IMR-90 (cell line): ENCODE measurements at regions not wholly inside any gene's neighbourhood (a gene's known extent, or its start where the extent isn't known, plus 50 kb on each side); places are given as distances from the start of the nearest gene placed in this dataset.
A peak's percentile ranks its signal among the peaks of the same experiment; 100 is the strongest.

ENCODE experiments used
- ATAC-seq: fragments of 200-7000 bp; cut with Tn5 transposase; 2 replicates; pipeline ENCODE4 v1.9.1; 2020; ENCODE audit warnings: low read depth, mild to moderate bottlenecking, moderate library complexity
- BruUV-seq: library from RNA; stranded (reverse); fragments of 400-500 nt; replicated peaks from 2 replicates; lab custom pipeline; 2021; lab: Mats Ljungman, UMichigan
- CTCF ChIA-PET: fragments of 300-600 bp; formaldehyde crosslinking; extraction: SDS; loops from one replicate; lab custom pipeline; 2021; ENCODE audit warnings: antibody characterized with exemption; lab: Yijun Ruan, JAX
- POLR2A ChIA-PET: fragments of 300-600 bp; sonication (Branson Sonifier 250); formaldehyde crosslinking; loops from one replicate; lab custom pipeline; 2022; ENCODE audit warnings: antibody characterized with exemption; ENCODE audit not compliant: unreplicated experiment; lab: Charles Lee
- DNase-seq: peaks from one replicate; pipeline ENCODE4 v3.0.0; 2013
- H2AFZ ChIP-seq: replicated peaks from 2 replicates; pipeline ENCODE3; 2013; ENCODE audit warnings: low read length, mild to moderate bottlenecking; ENCODE audit not compliant: poor library complexity
- H2AK5ac ChIP-seq: 2 replicates; pipeline ENCODE4 v1.6.1; 2013; ENCODE audit warnings: low read depth, low read length, inconsistent platforms
- H2AK9ac ChIP-seq: replicated peaks from 2 replicates; pipeline ENCODE3; 2013; ENCODE audit warnings: mild to moderate bottlenecking, low read depth, low read length, moderate library complexity; ENCODE audit not compliant: poor library complexity
- H2BK120ac ChIP-seq: 2 replicates; pipeline ENCODE4 v1.6.1; 2013; ENCODE audit warnings: low read depth, low read length, inconsistent platforms
- H2BK15ac ChIP-seq: 3 replicates; pipeline ENCODE4 v1.6.1; 2013; ENCODE audit warnings: low read depth, low read length, inconsistent platforms
- H2BK20ac ChIP-seq: 2 replicates; pipeline ENCODE4 v1.6.1; 2013; ENCODE audit warnings: low read depth, mild to moderate bottlenecking, inconsistent platforms, low read length, moderate library complexity
- H2BK5ac ChIP-seq: 2 replicates; pipeline ENCODE4 v1.6.1; 2013; ENCODE audit warnings: mild to moderate bottlenecking, low read depth, low read length, inconsistent platforms; ENCODE audit not compliant: poor library complexity, severe bottlenecking
- H3K14ac ChIP-seq: replicated peaks from 2 replicates; pipeline ENCODE4 v1.6.1; 2013; ENCODE audit warnings: low read depth, low read length, inconsistent platforms
- H3K18ac ChIP-seq: 2 replicates; pipeline ENCODE4 v1.6.1; 2013; ENCODE audit warnings: low read depth, low read length, control low read depth
- H3K23ac ChIP-seq: 2 replicates; pipeline ENCODE4 v1.6.1; 2013; ENCODE audit warnings: low read depth, low read length, inconsistent platforms
- H3K27ac ChIP-seq: 2 replicates; pipeline ENCODE4 v1.5.1; 2013; ENCODE audit warnings: mild to moderate bottlenecking, control low read depth, low read length; ENCODE audit not compliant: insufficient read depth
- H3K27me3 ChIP-seq: 2 replicates; pipeline ENCODE4 v1.6.1; 2013; ENCODE audit warnings: low read length; ENCODE audit not compliant: control insufficient read depth, insufficient read depth
- H3K36me3 ChIP-seq: 2 replicates; pipeline ENCODE4 v1.6.1; 2013; ENCODE audit warnings: low read length, mixed read lengths; ENCODE audit not compliant: control insufficient read depth, insufficient read depth
- H3K4ac ChIP-seq: 2 replicates; pipeline ENCODE4 v1.6.1; 2013; ENCODE audit warnings: low read depth, low read length, inconsistent platforms
- H3K4me1 ChIP-seq: 2 replicates; pipeline ENCODE4 v1.6.1; 2013; ENCODE audit warnings: low read length, mixed read lengths; ENCODE audit not compliant: control insufficient read depth, insufficient read depth
- H3K4me2 ChIP-seq: 2 replicates; pipeline ENCODE4 v1.6.1; 2013; ENCODE audit warnings: low read depth, mild to moderate bottlenecking, control low read depth, low read length, moderate library complexity
- H3K4me3 ChIP-seq: 2 replicates; pipeline ENCODE4 v1.5.1; 2013; ENCODE audit warnings: low read depth, mild to moderate bottlenecking, control low read depth, low read length, moderate library complexity; ENCODE audit not compliant: insufficient read depth
- H3K56ac ChIP-seq: 2 replicates; pipeline ENCODE4 v1.6.1; 2013; ENCODE audit warnings: low read length, inconsistent platforms; ENCODE audit not compliant: insufficient read depth; ENCODE audit errors: extremely low read depth
- H3K79me1 ChIP-seq, 2 experiments: 2 replicates each; pipeline ENCODE4 v1.6.1; 2013; ENCODE audit warnings: low read length in 2 of 2, inconsistent platforms in 1 of 2, low read depth in 1 of 2
- H3K9ac ChIP-seq: 2 replicates; pipeline ENCODE4 v1.6.1; 2013; ENCODE audit warnings: low read depth, low read length, control low read depth
- H3K9me1 ChIP-seq: 2 replicates; pipeline ENCODE4 v1.6.1; 2013; ENCODE audit warnings: low read length, inconsistent platforms; ENCODE audit not compliant: insufficient read depth
- H3K9me3 ChIP-seq: 2 replicates; pipeline ENCODE4 v1.6.1; 2013; ENCODE audit warnings: low read length; ENCODE audit not compliant: control insufficient read depth, insufficient read depth
- H4K20me1 ChIP-seq: 2 replicates; pipeline ENCODE4 v1.6.1; 2013; ENCODE audit warnings: low read length, inconsistent platforms; ENCODE audit not compliant: insufficient read depth
- H4K5ac ChIP-seq: 2 replicates; pipeline ENCODE4 v1.6.1; 2013; ENCODE audit warnings: mild to moderate bottlenecking, low read depth, low read length, control low read depth
- H4K8ac ChIP-seq, 2 experiments: 2 replicates each; pipeline ENCODE4 v1.6.1; 2013; ENCODE audit warnings: low read depth in 2 of 2, low read length in 2 of 2, control low read depth in 1 of 2, inconsistent platforms in 1 of 2
- H4K91ac ChIP-seq: 2 replicates; pipeline ENCODE4 v1.6.1; 2013; ENCODE audit warnings: low read depth, low read length, inconsistent platforms; ENCODE audit not compliant: insufficient read depth
- BHLHE40 ChIP-seq: fragments of 150-350 bp; IDR thresholded peaks from 2 replicates; pipeline ENCODE4 v1.6.1; 2016; ENCODE audit warnings: mild to moderate bottlenecking, low read depth, low read length
- CEBPB ChIP-seq: IDR thresholded peaks from 2 replicates; pipeline ENCODE4 v1.6.1; 2012; ENCODE audit warnings: low read depth, low read length, improper control_type of control experiment
- CTCF ChIP-seq: conservative IDR thresholded peaks from 2 replicates; pipeline ENCODE4 v1.5.1; 2012; ENCODE audit warnings: mild to moderate bottlenecking, low read depth, low read length, improper control_type of control experiment
- ELK1 ChIP-seq: fragments of 150-350 bp; IDR thresholded peaks from 2 replicates; pipeline ENCODE4 v1.6.1; 2016; ENCODE audit warnings: low read depth, mild to moderate bottlenecking, low read length, moderate library complexity, borderline replicate concordance
- FOS ChIP-seq: fragments of 150-350 bp; IDR thresholded peaks from 2 replicates; pipeline ENCODE4 v1.6.1; 2016; ENCODE audit warnings: low read depth, low read length
- MAFK ChIP-seq: IDR thresholded peaks from 2 replicates; pipeline ENCODE4 v1.6.1; 2012; ENCODE audit warnings: low read depth, low read length, improper control_type of control experiment
- MXI1 ChIP-seq: IDR thresholded peaks from 2 replicates; pipeline ENCODE4 v1.6.1; 2012; ENCODE audit warnings: low read depth, mild to moderate bottlenecking, low read length, moderate library complexity, borderline replicate concordance
- NFE2L2 ChIP-seq: fragments of 150-350 bp; IDR thresholded peaks from 2 replicates; pipeline ENCODE4 v1.6.1; 2016; ENCODE audit warnings: low read depth, mild to moderate bottlenecking, low read length
- POLR2A ChIP-seq: IDR thresholded peaks from 2 replicates; pipeline ENCODE4 v1.6.1; 2012; ENCODE audit warnings: mild to moderate bottlenecking, low read depth, low read length
- RAD21 ChIP-seq: IDR thresholded peaks from 2 replicates; pipeline ENCODE4 v1.6.1; 2012; ENCODE audit warnings: low read length, improper control_type of control experiment
- RCOR1 ChIP-seq: IDR thresholded peaks from 2 replicates; pipeline ENCODE4 v1.6.1; 2012; ENCODE audit warnings: mild to moderate bottlenecking, low read length, improper control_type of control experiment; ENCODE audit not compliant: insufficient replicate concordance
- RFX5 ChIP-seq: IDR thresholded peaks from 2 replicates; pipeline ENCODE4 v1.8.0; 2012; ENCODE audit warnings: low read depth, mild to moderate bottlenecking, low read length, moderate library complexity
- SMC3 ChIP-seq: fragments of 150-350 bp; IDR thresholded peaks from 2 replicates; pipeline ENCODE4 v1.6.1; 2016; ENCODE audit warnings: low read depth, mild to moderate bottlenecking, antibody characterized with exemption, low read length, moderate library complexity
- WGBS, 2 experiments: methylation state at CpG; one replicate each; pipeline versions ENCODE4 v1.1.5 to v1.1.7; 2013; ENCODE audit warnings: missing lambda C conversion rate in 2 of 2; ENCODE audit not compliant: insufficient read length in 1 of 2; ENCODE audit errors: extremely low coverage in 2 of 2; 5-methylcytosine and 5-hydroxymethylcytosine counted together
- dilution Hi-C: fragments of 300-500 bp; cut with HindIII; formaldehyde crosslinking; loops from one replicate; pipeline ENCODE4 v1.14.3; 2018; ENCODE audit warnings: low sequenced_read_pairs; ENCODE audit not compliant: unreplicated experiment
- in situ Hi-C: fragments of 300-500 bp; cut with MboI; formaldehyde crosslinking; loops from 3 replicates; pipeline ENCODE4 v1.14.3; 2019; ENCODE audit warnings: low sequenced_read_pairs, inconsistent platforms, mixed read lengths
- intact Hi-C: fragments of 100-400 bp; cut with micrococcal nuclease; formaldehyde crosslinking; loops from 2 replicates; pipeline ENCODE4 v1.10.0; 2022

GRCh38 chr7:79911420-79911819 lies 223.2 kb upstream of the GNAI1 start:
- Histone ChIP-seq H3K9ac (no peak overlapping the region), H2AFZ (no peak overlapping the region), H4K8ac (no peak overlapping the region), H4K20me1 (no peaks in the 10 kb centered on the region), H3K36me3 (no peaks in the 10 kb centered on the region), H3K56ac (no peak overlapping the region), H3K18ac (no peak overlapping the region; the same call in 1 of the 2 replicates), H2BK15ac (peak overlapping the region; percentile 52; the same call in 2 of the 3 replicates), H2BK20ac (no peak overlapping the region), H3K4ac (no peak overlapping the region), H4K91ac (no peak overlapping the region), H3K27ac (no peak overlapping the region), H2BK120ac (peak overlapping the region; percentile 10; the same call in 1 of the 2 replicates), H3K27me3 (no peaks in the 10 kb centered on the region), H3K9me3 (peaks cover 6% of the 10 kb centered on the region), H2BK5ac (no peak overlapping the region), H2AK5ac (no peak overlapping the region), H3K14ac (no peak overlapping the region), H3K4me1 (no peaks in the 10 kb centered on the region), H3K79me1 (no peaks in the 10 kb centered on the region), H3K23ac (no peak overlapping the region), H2AK9ac (no peak overlapping the region), H3K4me2 (no peak overlapping the region), H3K9me1 (no peaks in the 10 kb centered on the region), H3K4me3 (no peak overlapping the region), H4K5ac (no peak overlapping the region)
- in situ Hi-C loops = no loop called here
- DNase-seq (no peak), ATAC-seq (no peak)
- TF ChIP-seq ELK1 (no peak), POLR2A (no peak), MXI1 (no peak), RCOR1 (no peak), FOS (no peak), MAFK (no peak), NFE2L2 (no peak), CTCF (no peak), RAD21 (no peak), RFX5 (no peak), BHLHE40 (no peak), CEBPB (no peak), SMC3 (no peak)
- dilution Hi-C loops = no loop called here
- no TSS peak for BruUV-seq
- WGBS, 2 experiments = 100% methylated on average over 1 of the region's 3 CpGs; no CpG with 5 or more reads in 1 of the 2 experiments
- POLR2A ChIA-PET = no interaction called here
- intact Hi-C loops = no loop called here
- CTCF ChIA-PET = no interaction called here
